A204.1 (cell line): ENCODE measurements at regions not wholly inside any gene's neighbourhood (a gene's known extent, or its start where the extent isn't known, plus 50 kb on each side); places are given as distances from the start of the nearest gene placed in this dataset.

Experiments used
- FAIRE-seq: peaks from 2 replicates; lab custom pipeline; 2012; peaks lifted over from hg19 to GRCh38; lab: Jason Lieb, UNC

- FAIRE-seq = no peak
Observed at GRCh38 chr20:6613280-6613861, 154.1 kb upstream of the BMP2 start.

GRCh38 chr20:6612606-6612923, 154.9 kb upstream of the BMP2 start:
- FAIRE-seq = no peak

- FAIRE-seq = no peak
Observed at GRCh38 chr20:6611911-6612605, 155.4 kb upstream of the BMP2 start.

GRCh38 chr20:6606651-6607050, 160.8 kb upstream of the BMP2 start:
- FAIRE-seq = no peak

GRCh38 chr20:6605055-6605935, 162.2 kb upstream of the BMP2 start:
- FAIRE-seq = no peak

- no peak for FAIRE-seq
Observed at GRCh38 chr20:6604179-6604578, 163.3 kb upstream of the BMP2 start.

- FAIRE-seq = no peak
Observed at GRCh38 chr20:6599876-6600735, 167.4 kb upstream of the BMP2 start.

- no peak for FAIRE-seq
Observed at GRCh38 chr20:6595704-6596103, 171.8 kb upstream of the BMP2 start.

- no peak for FAIRE-seq
Observed at GRCh38 chr20:6590891-6591637, 176.4 kb upstream of the BMP2 start.

- no peak for FAIRE-seq
Observed at GRCh38 chr20:6588296-6588695, 179.2 kb upstream of the BMP2 start.

GRCh38 chr20:6583134-6583738, 184.2 kb upstream of the BMP2 start:
- no peak for FAIRE-seq

GRCh38 chr20:6582449-6582848, 185.0 kb upstream of the BMP2 start:
- no peak for FAIRE-seq

- no peak for FAIRE-seq
Observed at GRCh38 chr20:6580486-6580885, 187.0 kb upstream of the BMP2 start.

- no peak for FAIRE-seq
Observed at GRCh38 chr20:6579824-6580223, 187.7 kb upstream of the BMP2 start.

- no peak for FAIRE-seq
Observed at GRCh38 chr20:6579417-6579816, 188.1 kb upstream of the BMP2 start.

GRCh38 chr20:6577451-6577850, 190.0 kb upstream of the BMP2 start:
- FAIRE-seq = no peak

GRCh38 chr20:6576726-6577125, 190.8 kb upstream of the BMP2 start:
- FAIRE-seq = no peak

- FAIRE-seq = no peak
Observed at GRCh38 chr20:6575912-6576401, 191.5 kb upstream of the BMP2 start.

- FAIRE-seq = no peak
Observed at GRCh38 chr20:6566821-6567220, 200.7 kb upstream of the BMP2 start.

- FAIRE-seq = no peak
Observed at GRCh38 chr20:6562111-6562510, 205.4 kb upstream of the BMP2 start.

- FAIRE-seq = no peak
Observed at GRCh38 chr20:6560978-6561377, 206.5 kb upstream of the BMP2 start.
